Left lung (tissue), 4 donors: ENCODE measurements at regions not wholly inside any gene's neighbourhood (a gene's known extent, or its start where the extent isn't known, plus 50 kb on each side); places are given as distances from the start of the nearest gene placed in this dataset.
A peak's percentile ranks its signal among the peaks of the same experiment; 100 is the strongest.

Source experiments
- ATAC-seq: fragments of 200-7000 bp; cut with Tn5 transposase; one replicate; pipeline ENCODE4 v1.9.1; 2020; ENCODE audit warnings: moderate library complexity
- DNase-seq, 4 donors: peaks; one replicate each; pipeline ENCODE4 v3.0.0-alpha.2; 2013 to 2020
- H3K27ac ChIP-seq, 2 donors: fragments of 200-600 bp; sonication (generic) in 1 of 2; one replicate each; pipeline versions ENCODE4 v1.5.0 to v1.8.0; 2020 to 2021
- H3K27me3 ChIP-seq, 2 donors: fragments of 200-600 bp; sonication (generic) in 1 of 2; one replicate each; pipeline versions ENCODE4 v1.5.0 to v1.8.0; 2020 to 2021
- H3K36me3 ChIP-seq, 2 donors: fragments of 200-600 bp; sonication (generic) in 1 of 2; one replicate each; pipeline versions ENCODE4 v1.5.0 to v1.8.0; 2020 to 2021
- H3K4me1 ChIP-seq, 2 donors: fragments of 200-600 bp; one replicate each; pipeline ENCODE4 v1.8.0; 2021
- H3K4me3 ChIP-seq, 2 donors: fragments of 200-600 bp; sonication (generic) in 1 of 2; one replicate each; pipeline versions ENCODE4 v1.5.0 to v1.8.0; 2020 to 2021; ENCODE audit warnings: mild to moderate bottlenecking in 1 of 2
- H3K9me3 ChIP-seq, 2 donors: fragments of 200-600 bp; sonication (generic) in 1 of 2; one replicate each; pipeline versions ENCODE4 v1.5.0 to v1.8.0; 2020 to 2021
- intact Hi-C, 2 donors: fragments of 100-400 bp; cut with DNase I; formaldehyde crosslinking; loops; one replicate each; pipeline versions ENCODE4 v1.11.2 to v1.14.2; 2022
- TF ChIP-seq, protein P1 (sequence below), 2 donors: fragments of 200-600 bp; sonication (generic) in 1 of 2; IDR thresholded peaks; one replicate each; pipeline versions ENCODE4 v1.5.0 to v1.8.0; 2021; ENCODE audit warnings: antibody characterized with exemption in 2 of 2
- donor health status: DM: no; HTN: yes; CAD: no.
- donor health status: DM: no; HTN: no; CAD: no.

DNA sequence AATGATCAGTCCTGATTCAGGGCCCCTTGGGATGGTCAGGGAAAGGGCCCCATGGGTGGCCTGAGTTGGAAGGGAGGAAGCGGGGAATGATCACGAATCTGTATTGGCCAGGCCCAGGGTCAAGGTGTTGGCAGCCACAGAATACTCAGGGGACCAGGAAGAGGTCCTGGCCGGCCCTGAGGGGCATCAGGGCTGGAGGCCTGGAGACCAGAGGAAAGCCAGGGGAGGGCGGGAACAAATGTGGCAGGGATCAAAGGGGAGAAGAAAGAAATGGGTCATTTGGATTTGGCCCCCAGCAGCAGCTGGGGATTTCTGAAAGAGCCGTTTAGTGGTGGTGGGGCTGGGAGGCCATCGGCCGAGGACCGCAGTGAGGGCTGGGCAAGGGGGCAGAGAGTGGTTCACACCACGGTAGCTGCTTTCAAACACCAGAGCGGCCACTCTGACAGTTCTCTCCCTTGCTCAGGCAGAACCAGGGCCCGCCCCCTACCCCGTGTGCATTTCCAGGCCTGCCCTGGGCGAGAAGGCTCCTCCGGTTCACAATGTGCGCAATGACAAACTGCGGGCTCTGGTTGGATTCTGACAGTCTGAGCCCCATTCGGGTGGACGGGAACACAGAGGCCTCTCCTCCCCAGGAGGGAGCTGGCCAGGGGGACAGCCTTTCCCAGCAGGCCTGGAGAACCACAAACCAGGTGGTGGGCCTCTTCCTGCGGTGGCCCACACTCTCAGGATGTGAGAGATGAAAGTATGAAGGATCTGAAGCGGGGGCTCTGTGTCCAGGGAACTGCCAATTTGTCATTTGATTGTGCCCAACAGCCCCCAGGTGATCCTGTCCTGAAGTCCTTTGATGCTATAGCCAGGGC is 220.3 kb upstream of the IER5L start:
- no peaks in the 10 kb centered on the region for H3K36me3 ChIP-seq
- peaks cover 4 to 5% of the 10 kb centered on the region in 2 donors for H3K4me1 ChIP-seq
- TF ChIP-seq, protein P1, sequence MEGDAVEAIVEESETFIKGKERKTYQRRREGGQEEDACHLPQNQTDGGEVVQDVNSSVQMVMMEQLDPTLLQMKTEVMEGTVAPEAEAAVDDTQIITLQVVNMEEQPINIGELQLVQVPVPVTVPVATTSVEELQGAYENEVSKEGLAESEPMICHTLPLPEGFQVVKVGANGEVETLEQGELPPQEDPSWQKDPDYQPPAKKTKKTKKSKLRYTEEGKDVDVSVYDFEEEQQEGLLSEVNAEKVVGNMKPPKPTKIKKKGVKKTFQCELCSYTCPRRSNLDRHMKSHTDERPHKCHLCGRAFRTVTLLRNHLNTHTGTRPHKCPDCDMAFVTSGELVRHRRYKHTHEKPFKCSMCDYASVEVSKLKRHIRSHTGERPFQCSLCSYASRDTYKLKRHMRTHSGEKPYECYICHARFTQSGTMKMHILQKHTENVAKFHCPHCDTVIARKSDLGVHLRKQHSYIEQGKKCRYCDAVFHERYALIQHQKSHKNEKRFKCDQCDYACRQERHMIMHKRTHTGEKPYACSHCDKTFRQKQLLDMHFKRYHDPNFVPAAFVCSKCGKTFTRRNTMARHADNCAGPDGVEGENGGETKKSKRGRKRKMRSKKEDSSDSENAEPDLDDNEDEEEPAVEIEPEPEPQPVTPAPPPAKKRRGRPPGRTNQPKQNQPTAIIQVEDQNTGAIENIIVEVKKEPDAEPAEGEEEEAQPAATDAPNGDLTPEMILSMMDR (IDR thresholded peaks at IDR 0.05), result no peak
- no peaks in the 10 kb centered on the region for H3K27me3 ChIP-seq
- ATAC-seq, result no peak
- intact Hi-C loops, result no loop called here
- no peak overlapping the region for H3K4me3 ChIP-seq
- DNase-seq, result peak in 2 of 4 donors; percentile 27 to 61
- H3K27ac ChIP-seq, result no peak overlapping the region
- no peaks in the 10 kb centered on the region for H3K9me3 ChIP-seq

DNA sequence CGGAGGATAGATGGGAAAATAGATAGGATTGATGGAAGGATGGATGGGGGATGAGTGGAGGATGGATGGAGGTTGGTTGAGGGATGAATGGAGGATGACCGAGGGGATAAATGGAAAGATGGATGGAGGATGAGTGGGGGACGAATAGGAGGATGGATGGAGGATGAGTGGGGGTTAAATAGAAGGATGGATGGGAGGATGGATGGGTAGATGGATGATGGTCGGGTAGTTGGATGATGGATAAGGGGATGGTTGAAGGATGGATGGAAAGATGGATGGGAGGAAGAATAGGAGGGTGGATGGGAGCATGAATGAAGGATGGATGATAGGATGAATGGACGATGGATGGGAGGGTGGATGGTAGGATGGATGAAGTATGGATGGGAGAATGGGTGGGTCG is 219.3 kb upstream of the IER5L start:
- ATAC-seq, result no peak
- H3K27ac ChIP-seq, result no peak overlapping the region
- TF ChIP-seq, protein P1 (IDR thresholded peaks at IDR 0.05), result no peak
- H3K4me1 ChIP-seq, result peaks cover 2 to 3% of the 10 kb centered on the region in 2 donors
- DNase-seq, result no peak
- intact Hi-C loops, result no loop called here
- no peaks in the 10 kb centered on the region for H3K9me3 ChIP-seq
- no peaks in the 10 kb centered on the region for H3K36me3 ChIP-seq
- H3K27me3 ChIP-seq, result no peaks in the 10 kb centered on the region
- H3K4me3 ChIP-seq, result no peak overlapping the region

DNA sequence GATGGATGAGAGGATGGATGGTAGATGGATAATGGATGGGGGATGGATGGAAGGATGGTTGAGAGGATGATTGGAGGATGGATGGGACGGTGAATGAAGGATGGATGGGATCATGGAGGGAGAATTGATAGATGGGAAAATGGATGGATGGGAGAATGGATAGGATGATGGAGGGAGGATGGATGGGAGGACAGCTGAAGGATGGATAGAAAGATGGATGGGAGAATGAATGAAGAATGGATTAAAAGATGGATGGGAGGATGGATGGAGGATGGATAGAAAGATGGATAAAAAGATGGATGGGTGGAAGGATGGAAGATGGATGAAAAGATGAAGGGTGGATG is 218.3 kb upstream of the IER5L start:
- intact Hi-C loops, result no loop called here
- Histone ChIP-seq H3K4me1 (no peaks in the 10 kb centered on the region), H3K36me3 (no peaks in the 10 kb centered on the region), H3K27me3 (no peaks in the 10 kb centered on the region), H3K4me3 (no peak overlapping the region), H3K27ac (no peak overlapping the region), H3K9me3 (no peaks in the 10 kb centered on the region)
- ATAC-seq (no peak), DNase-seq (no peak)
- TF ChIP-seq, protein P1 (IDR thresholded peaks at IDR 0.05), result no peak

DNA sequence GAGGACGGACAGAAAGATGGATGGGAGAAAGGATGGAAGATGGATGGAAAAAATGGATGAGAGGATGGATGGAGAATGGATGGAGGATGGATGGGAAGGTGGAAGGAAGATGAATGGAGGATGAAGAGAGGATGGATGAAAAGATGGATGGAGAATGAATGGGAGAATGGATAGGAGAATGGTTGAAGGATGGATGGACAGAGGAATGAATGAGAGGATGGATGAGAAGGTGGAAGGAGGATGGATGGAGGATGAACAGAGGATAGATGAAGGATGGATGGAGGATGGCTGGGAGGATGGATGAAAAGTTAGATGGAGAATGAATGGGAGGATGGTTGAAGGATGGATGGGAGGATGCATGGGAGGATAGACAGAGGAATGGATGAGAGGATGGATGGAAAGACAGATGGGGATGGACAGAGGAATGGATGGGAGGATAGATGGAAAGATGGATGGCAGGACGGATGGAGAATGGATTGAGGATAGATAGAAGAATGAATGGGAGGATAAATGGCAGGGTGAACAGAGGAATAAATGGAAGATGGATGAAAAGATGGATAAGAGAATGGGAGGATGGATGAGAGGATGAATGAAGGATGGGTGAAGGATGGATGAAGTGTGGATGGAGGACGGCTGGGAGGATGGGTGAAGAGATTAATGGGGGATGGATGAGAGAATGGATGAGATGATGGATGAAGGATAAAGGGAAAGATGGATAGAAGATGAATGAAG is 217.7 kb upstream of the IER5L start:
- DNase-seq, result no peak
- no peaks in the 10 kb centered on the region for H3K4me1 ChIP-seq
- TF ChIP-seq, protein P1 (IDR thresholded peaks at IDR 0.05), result no peak
- H3K4me3 ChIP-seq, result no peak overlapping the region
- intact Hi-C loops, result no loop called here
- no peak overlapping the region for H3K27ac ChIP-seq
- no peak for ATAC-seq
- no peaks in the 10 kb centered on the region for H3K36me3 ChIP-seq
- no peaks in the 10 kb centered on the region for H3K9me3 ChIP-seq
- no peaks in the 10 kb centered on the region for H3K27me3 ChIP-seq

DNA sequence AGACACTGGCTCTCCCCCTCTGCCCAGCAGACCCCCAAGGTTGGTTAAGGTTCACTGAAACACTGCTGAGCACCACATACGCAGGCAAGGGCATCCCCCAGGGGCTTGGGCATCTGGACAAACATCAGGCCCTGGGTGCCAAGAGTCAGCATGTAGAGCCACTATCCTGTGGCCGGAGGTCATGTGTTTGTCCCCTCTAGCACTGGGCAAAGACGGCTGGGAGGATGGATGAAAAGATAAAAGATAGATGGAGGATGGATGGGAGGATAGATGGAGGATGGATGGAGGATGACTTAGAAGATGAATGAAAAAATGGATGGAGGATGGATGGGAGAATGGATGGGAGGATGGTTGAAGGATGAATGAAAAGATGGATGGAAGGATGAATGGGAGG is 216.8 kb upstream of the IER5L start:
- TF ChIP-seq, protein P1 (IDR thresholded peaks at IDR 0.05), result no peak
- no peak for DNase-seq
- no peaks in the 10 kb centered on the region for H3K27me3 ChIP-seq
- no peaks in the 10 kb centered on the region for H3K9me3 ChIP-seq
- ATAC-seq, result no peak
- H3K4me3 ChIP-seq, result no peak overlapping the region
- H3K36me3 ChIP-seq, result no peaks in the 10 kb centered on the region
- H3K27ac ChIP-seq, result no peak overlapping the region
- intact Hi-C loops, result no loop called here
- H3K4me1 ChIP-seq, result no peaks in the 10 kb centered on the region
